HL-60 (cell line): ENCODE measurements at regions not wholly inside any gene's neighbourhood (a gene's known extent, or its start where the extent isn't known, plus 50 kb on each side); places are given as distances from the start of the nearest gene placed in this dataset.

ENCODE experiments used
- DNase-seq, 2 experiments: peaks; one replicate each; pipeline ENCODE4 v3.0.0-alpha.2; 2010 to 2020; ENCODE audit warnings: low read depth in 1 of 2, low spot score in 1 of 2
- H3K27ac ChIP-seq: fragments of 250-450 bp; sonication (Bioruptor Pico); replicated peaks from 2 replicates; pipeline ENCODE4 v1.5.1; 2020; ENCODE audit warnings: mild to moderate bottlenecking, moderate library complexity
- H3K27me3 ChIP-seq: fragments of 250-450 bp; sonication (Bioruptor Pico); 2 replicates; pipeline ENCODE4 v1.5.1; 2021; ENCODE audit warnings: mild to moderate bottlenecking, moderate library complexity; ENCODE audit not compliant: insufficient read depth, poor library complexity, severe bottlenecking
- H3K4me3 ChIP-seq: replicated peaks from 2 replicates; pipeline ENCODE4 v1.5.1; 2011; ENCODE audit warnings: mild to moderate bottlenecking, control low read depth, low read length; ENCODE audit not compliant: insufficient read depth
- GABPA ChIP-seq: IDR thresholded peaks from 2 replicates; pipeline ENCODE4 v1.6.1; 2012; ENCODE audit warnings: low read depth
- POLR2AphosphoS5 ChIP-seq: IDR thresholded peaks from 2 replicates; pipeline ENCODE4 v1.6.1; 2012; ENCODE audit warnings: low read depth
- SPI1 ChIP-seq: IDR thresholded peaks from 2 replicates; pipeline ENCODE4 v1.6.1; 2012; ENCODE audit warnings: low read depth, mild to moderate bottlenecking, borderline replicate concordance
- TF ChIP-seq, protein P1 (sequence below): IDR thresholded peaks from one replicate; pipeline ENCODE4 v1.5.1; 2011; ENCODE audit warnings: low read length, control low read depth, inconsistent platforms; ENCODE audit not compliant: insufficient read depth
- TF ChIP-seq, protein P2 (sequence below): IDR thresholded peaks from 2 replicates; pipeline ENCODE4 v1.6.1; 2012; ENCODE audit warnings: low read depth; ENCODE audit not compliant: insufficient replicate concordance

DNA sequence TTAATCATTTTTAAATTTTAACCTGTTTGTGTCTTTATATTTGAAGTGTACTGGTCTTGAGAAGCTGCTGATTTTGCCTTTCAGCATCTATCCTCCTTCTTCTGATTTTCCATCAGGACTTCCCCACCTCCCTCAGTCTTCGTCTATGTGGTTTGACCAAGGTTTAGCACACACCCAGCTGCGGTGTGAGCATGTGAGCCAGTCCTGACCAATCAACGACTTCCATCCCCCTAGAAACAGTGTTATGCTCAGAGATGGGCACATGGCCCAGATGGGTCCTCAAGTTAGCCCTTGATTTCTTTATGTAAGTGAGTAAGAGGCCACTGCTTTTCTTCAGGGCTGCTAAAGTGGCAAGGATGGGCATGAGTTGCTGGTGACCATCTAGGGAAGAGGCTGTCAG is 190.8 kb downstream of the MATN1 start:
- no peak for TF ChIP-seq GABPA
- no peak for TF ChIP-seq POLR2AphosphoS5
- TF ChIP-seq SPI1 = no peak
- TF ChIP-seq, protein P1, sequence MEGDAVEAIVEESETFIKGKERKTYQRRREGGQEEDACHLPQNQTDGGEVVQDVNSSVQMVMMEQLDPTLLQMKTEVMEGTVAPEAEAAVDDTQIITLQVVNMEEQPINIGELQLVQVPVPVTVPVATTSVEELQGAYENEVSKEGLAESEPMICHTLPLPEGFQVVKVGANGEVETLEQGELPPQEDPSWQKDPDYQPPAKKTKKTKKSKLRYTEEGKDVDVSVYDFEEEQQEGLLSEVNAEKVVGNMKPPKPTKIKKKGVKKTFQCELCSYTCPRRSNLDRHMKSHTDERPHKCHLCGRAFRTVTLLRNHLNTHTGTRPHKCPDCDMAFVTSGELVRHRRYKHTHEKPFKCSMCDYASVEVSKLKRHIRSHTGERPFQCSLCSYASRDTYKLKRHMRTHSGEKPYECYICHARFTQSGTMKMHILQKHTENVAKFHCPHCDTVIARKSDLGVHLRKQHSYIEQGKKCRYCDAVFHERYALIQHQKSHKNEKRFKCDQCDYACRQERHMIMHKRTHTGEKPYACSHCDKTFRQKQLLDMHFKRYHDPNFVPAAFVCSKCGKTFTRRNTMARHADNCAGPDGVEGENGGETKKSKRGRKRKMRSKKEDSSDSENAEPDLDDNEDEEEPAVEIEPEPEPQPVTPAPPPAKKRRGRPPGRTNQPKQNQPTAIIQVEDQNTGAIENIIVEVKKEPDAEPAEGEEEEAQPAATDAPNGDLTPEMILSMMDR = no peak
- TF ChIP-seq, protein P2, sequence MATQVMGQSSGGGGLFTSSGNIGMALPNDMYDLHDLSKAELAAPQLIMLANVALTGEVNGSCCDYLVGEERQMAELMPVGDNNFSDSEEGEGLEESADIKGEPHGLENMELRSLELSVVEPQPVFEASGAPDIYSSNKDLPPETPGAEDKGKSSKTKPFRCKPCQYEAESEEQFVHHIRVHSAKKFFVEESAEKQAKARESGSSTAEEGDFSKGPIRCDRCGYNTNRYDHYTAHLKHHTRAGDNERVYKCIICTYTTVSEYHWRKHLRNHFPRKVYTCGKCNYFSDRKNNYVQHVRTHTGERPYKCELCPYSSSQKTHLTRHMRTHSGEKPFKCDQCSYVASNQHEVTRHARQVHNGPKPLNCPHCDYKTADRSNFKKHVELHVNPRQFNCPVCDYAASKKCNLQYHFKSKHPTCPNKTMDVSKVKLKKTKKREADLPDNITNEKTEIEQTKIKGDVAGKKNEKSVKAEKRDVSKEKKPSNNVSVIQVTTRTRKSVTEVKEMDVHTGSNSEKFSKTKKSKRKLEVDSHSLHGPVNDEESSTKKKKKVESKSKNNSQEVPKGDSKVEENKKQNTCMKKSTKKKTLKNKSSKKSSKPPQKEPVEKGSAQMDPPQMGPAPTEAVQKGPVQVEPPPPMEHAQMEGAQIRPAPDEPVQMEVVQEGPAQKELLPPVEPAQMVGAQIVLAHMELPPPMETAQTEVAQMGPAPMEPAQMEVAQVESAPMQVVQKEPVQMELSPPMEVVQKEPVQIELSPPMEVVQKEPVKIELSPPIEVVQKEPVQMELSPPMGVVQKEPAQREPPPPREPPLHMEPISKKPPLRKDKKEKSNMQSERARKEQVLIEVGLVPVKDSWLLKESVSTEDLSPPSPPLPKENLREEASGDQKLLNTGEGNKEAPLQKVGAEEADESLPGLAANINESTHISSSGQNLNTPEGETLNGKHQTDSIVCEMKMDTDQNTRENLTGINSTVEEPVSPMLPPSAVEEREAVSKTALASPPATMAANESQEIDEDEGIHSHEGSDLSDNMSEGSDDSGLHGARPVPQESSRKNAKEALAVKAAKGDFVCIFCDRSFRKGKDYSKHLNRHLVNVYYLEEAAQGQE = no peak
- H3K27ac ChIP-seq = no peak overlapping the region
- no peak for DNase-seq
- no peaks in the 10 kb centered on the region for H3K27me3 ChIP-seq
- H3K4me3 ChIP-seq = no peak overlapping the region

GRCh38 chr1:30527511-30528140 is 195.8 kb downstream of the MATN1 start:
- DNase-seq = no peak
- no peaks in the 10 kb centered on the region for H3K27me3 ChIP-seq
- no peak overlapping the region for H3K4me3 ChIP-seq
- H3K27ac ChIP-seq = no peak overlapping the region
- TF ChIP-seq SPI1 = no peak
- TF ChIP-seq, protein P2 = no peak
- TF ChIP-seq, protein P1 = no peak
- no peak for TF ChIP-seq GABPA

DNA sequence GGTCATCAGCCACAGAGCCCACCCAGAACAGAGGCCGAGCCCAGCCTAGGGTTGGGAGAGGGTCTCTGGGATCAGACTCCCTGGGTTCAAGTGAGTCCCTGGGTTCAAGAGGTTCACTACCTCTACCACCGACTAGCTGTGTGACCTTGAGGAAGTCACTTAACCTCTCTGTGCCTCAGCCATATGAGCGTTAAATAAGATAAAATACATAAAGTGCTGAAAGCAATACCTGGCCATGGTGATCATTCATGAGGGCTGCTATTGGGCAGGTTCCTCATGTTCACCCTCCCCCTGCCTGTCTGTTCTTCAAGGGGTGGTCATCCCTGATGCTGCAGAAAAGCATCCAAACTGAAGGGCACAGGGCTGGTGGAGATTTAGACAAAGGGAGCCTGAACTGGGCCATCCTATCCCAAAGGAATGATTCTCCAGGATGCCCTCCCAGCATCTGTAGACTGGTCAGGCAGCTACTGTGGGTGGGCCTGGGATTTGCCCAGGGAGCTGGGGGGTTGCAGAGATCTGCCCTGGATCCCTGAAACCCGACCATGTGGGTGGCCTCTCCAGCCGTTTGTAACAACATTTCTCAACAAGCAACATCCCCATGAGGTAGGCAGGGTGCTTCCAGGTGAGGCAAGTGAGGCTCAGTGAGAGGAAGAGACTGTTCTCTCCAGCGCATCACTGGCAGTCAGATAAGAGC is 196.6 kb downstream of the MATN1 start:
- Histone ChIP-seq H3K27me3 (no peaks in the 10 kb centered on the region), H3K4me3 (no peak overlapping the region), H3K27ac (no peak overlapping the region)
- DNase-seq = no peak
- TF ChIP-seq, protein P1 = no peak
- TF ChIP-seq, protein P2 = no peak
- TF ChIP-seq SPI1 (no peak), GABPA (no peak), POLR2AphosphoS5 (no peak)
